Mesenchymal stem cell (in vitro differentiated cells and primary cell): ENCODE measurements at regions not wholly inside any gene's neighbourhood (a gene's known extent, or its start where the extent isn't known, plus 50 kb on each side); places are given as distances from the start of the nearest gene placed in this dataset.
A peak's percentile ranks its signal among the peaks of the same experiment; 100 is the strongest.

Experiments used
- DNase-seq: peaks from one replicate; pipeline ENCODE4 v3.0.0-alpha.2; 2013
- H2AFZ ChIP-seq: one replicate; pipeline ENCODE4 v1.6.1; 2013; ENCODE audit warnings: low read depth, mild to moderate bottlenecking, control low read depth, inconsistent platforms, low read length, moderate library complexity
- H2AK5ac ChIP-seq: 2 replicates; pipeline ENCODE4 v1.6.1; 2013; ENCODE audit warnings: low read length, moderate library complexity, mild to moderate bottlenecking, inconsistent platforms; ENCODE audit not compliant: severe bottlenecking
- H2BK120ac ChIP-seq: one replicate; pipeline ENCODE4 v1.6.1; 2013; ENCODE audit warnings: low read depth, mild to moderate bottlenecking, inconsistent platforms, low read length, moderate library complexity
- H2BK12ac ChIP-seq, 2 experiments: one replicate each; pipeline ENCODE4 v1.6.1; 2013; ENCODE audit warnings: inconsistent platforms in 2 of 2, low read length in 2 of 2, mild to moderate bottlenecking in 2 of 2, moderate library complexity in 2 of 2, control low read depth in 1 of 2
- H2BK15ac ChIP-seq: one replicate; pipeline ENCODE4 v1.6.1; 2013; ENCODE audit warnings: mild to moderate bottlenecking, low read depth, inconsistent platforms; ENCODE audit not compliant: poor library complexity, severe bottlenecking
- H2BK5ac ChIP-seq: 2 replicates; pipeline ENCODE4 v1.6.1; 2013; ENCODE audit warnings: low read depth, mild to moderate bottlenecking, low read length, control low read depth, inconsistent platforms; ENCODE audit not compliant: poor library complexity, severe bottlenecking
- H3K14ac ChIP-seq, 2 experiments: one replicate each; pipeline ENCODE4 v1.6.1; 2013; ENCODE audit warnings: inconsistent platforms in 2 of 2, low read length in 2 of 2, control low read depth in 1 of 2, mild to moderate bottlenecking in 1 of 2, moderate library complexity in 1 of 2
- H3K18ac ChIP-seq, 2 experiments: one replicate each; pipeline ENCODE4 v1.6.1; 2013; ENCODE audit warnings: inconsistent platforms in 2 of 2, low read length in 2 of 2, control low read depth in 1 of 2, low read depth in 1 of 2, mild to moderate bottlenecking in 1 of 2
- H3K23ac ChIP-seq, 2 experiments: one replicate each; pipeline ENCODE4 v1.6.1; 2013; ENCODE audit warnings: inconsistent platforms in 2 of 2, low read length in 2 of 2, mild to moderate bottlenecking in 2 of 2, moderate library complexity in 2 of 2, control low read depth in 1 of 2
- H3K27ac ChIP-seq: 2 replicates; pipeline ENCODE4 v1.5.1; 2013; ENCODE audit warnings: mild to moderate bottlenecking, moderate library complexity, low read length, control low read depth, inconsistent platforms; ENCODE audit not compliant: poor library complexity, severe bottlenecking
- H3K27me3 ChIP-seq, 2 experiments: 2 replicates each; pipeline versions ENCODE4 v1.6.1 to v1.7.0; 2013; ENCODE audit warnings: low read length in 2 of 2, mild to moderate bottlenecking in 2 of 2, moderate library complexity in 2 of 2, control low read depth in 1 of 2, inconsistent platforms in 1 of 2; ENCODE audit not compliant: control insufficient read depth in 1 of 2, insufficient read depth in 1 of 2
- H3K36me3 ChIP-seq, 2 experiments: 2 replicates each; pipeline versions ENCODE4 v1.6.1 to v1.7.0; 2013; ENCODE audit warnings: low read length in 2 of 2, control low read depth in 1 of 2, inconsistent platforms in 1 of 2, low read depth in 1 of 2, mild to moderate bottlenecking in 1 of 2; ENCODE audit not compliant: insufficient read depth in 2 of 2, control insufficient read depth in 1 of 2
- H3K4ac ChIP-seq, 2 experiments: one replicate each; pipeline ENCODE4 v1.6.1; 2013; ENCODE audit warnings: inconsistent platforms in 2 of 2, low read length in 2 of 2, mild to moderate bottlenecking in 2 of 2, moderate library complexity in 2 of 2, control low read depth in 1 of 2, low read depth in 1 of 2
- H3K4me1 ChIP-seq: 2 replicates; pipeline ENCODE4 v1.6.1; 2013; ENCODE audit warnings: low read depth, low read length, control low read depth; ENCODE audit not compliant: control insufficient read depth, insufficient read depth
- H3K4me2 ChIP-seq: 2 replicates; pipeline ENCODE4 v1.6.1; 2013; ENCODE audit warnings: low read length, mild to moderate bottlenecking, inconsistent platforms; ENCODE audit not compliant: poor library complexity, severe bottlenecking
- H3K4me3 ChIP-seq, 2 experiments: 2 replicates each; pipeline versions ENCODE4 v1.5.1 to v1.7.0; 2013; ENCODE audit warnings: low read length in 2 of 2, mild to moderate bottlenecking in 2 of 2, control low read depth in 1 of 2, low read depth in 1 of 2; ENCODE audit not compliant: insufficient read depth in 1 of 2
- H3K79me1 ChIP-seq: replicated peaks from 2 replicates; pipeline ENCODE4 v1.6.1; 2013; ENCODE audit warnings: mild to moderate bottlenecking, control low read depth, low read length, inconsistent platforms; ENCODE audit not compliant: poor library complexity, severe bottlenecking
- H3K9ac ChIP-seq: 2 replicates; pipeline ENCODE4 v1.7.0; 2013; ENCODE audit warnings: mild to moderate bottlenecking, low read length, moderate library complexity
- H3K9me3 ChIP-seq: 2 replicates; pipeline ENCODE4 v1.7.0; 2013; ENCODE audit warnings: mild to moderate bottlenecking, low read length; ENCODE audit not compliant: control insufficient read depth
- H4K8ac ChIP-seq: one replicate; pipeline ENCODE4 v1.6.1; 2013; ENCODE audit warnings: inconsistent platforms, mild to moderate bottlenecking, low read length, moderate library complexity
- H4K91ac ChIP-seq: one replicate; pipeline ENCODE4 v1.6.1; 2013; ENCODE audit warnings: mild to moderate bottlenecking, low read length, inconsistent platforms
- WGBS: methylation state at CpG from one replicate; pipeline ENCODE4 v1.1.7; 2013; ENCODE audit warnings: mixed read lengths; 5-methylcytosine and 5-hydroxymethylcytosine counted together

GRCh38 chrX:63475200-63475599, 124.1 kb upstream of the SPIN4 start:
- no peak overlapping the region for H2AK5ac ChIP-seq
- H3K9me3 ChIP-seq = peaks cover 66% of the 10 kb centered on the region
- H4K91ac ChIP-seq = no peak overlapping the region
- no peak overlapping the region for H3K18ac ChIP-seq
- no peak for DNase-seq
- peaks cover 0 to 6% of the 10 kb centered on the region in 2 experiments for H3K36me3 ChIP-seq
- H3K4me2 ChIP-seq = no peak overlapping the region
- H3K4me3 ChIP-seq = peak overlapping the region in 1 of 2 experiments; percentile 14
- H2BK12ac ChIP-seq = no peak overlapping the region
- no peak overlapping the region for H3K14ac ChIP-seq
- WGBS = 91% methylated on average over 1 of the region's 1 CpG
- H2BK15ac ChIP-seq = no peak overlapping the region
- no peak overlapping the region for H2AFZ ChIP-seq
- no peak overlapping the region for H3K27ac ChIP-seq
- H3K9ac ChIP-seq = no peak overlapping the region
- no peaks in the 10 kb centered on the region for H3K27me3 ChIP-seq
- H3K4ac ChIP-seq = no peak overlapping the region
- no peak overlapping the region for H3K23ac ChIP-seq
- no peaks in the 10 kb centered on the region for H3K4me1 ChIP-seq
- no peak overlapping the region for H4K8ac ChIP-seq
- H2BK120ac ChIP-seq = no peak overlapping the region
- H2BK5ac ChIP-seq = no peak overlapping the region
- H3K79me1 ChIP-seq = peaks cover 10% of the 10 kb centered on the region

DNA sequence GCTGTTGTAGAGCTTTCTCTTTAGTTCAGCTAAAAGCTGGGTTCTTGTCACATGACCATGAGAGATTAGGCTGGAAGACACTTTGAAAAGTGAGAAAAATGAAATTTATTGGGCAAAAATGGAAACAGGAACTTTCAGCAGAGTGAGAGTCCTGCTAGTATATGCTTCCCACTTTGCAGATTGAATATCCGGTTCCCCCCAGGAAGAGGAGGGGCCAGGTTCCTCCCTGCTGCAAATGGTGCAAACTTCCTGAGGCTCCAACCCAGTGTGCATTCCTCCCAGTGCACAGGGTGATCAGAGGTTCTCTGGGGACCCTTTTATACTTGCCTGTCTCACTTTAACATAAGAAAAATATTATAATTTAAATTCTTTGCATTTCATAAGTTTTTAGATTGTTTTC, 119.9 kb upstream of the SPIN4 start:
- no peak overlapping the region for H3K27ac ChIP-seq
- H3K18ac ChIP-seq = no peak overlapping the region
- H3K4me3 ChIP-seq = no peak overlapping the region
- H2BK120ac ChIP-seq = no peak overlapping the region
- H2BK15ac ChIP-seq = no peak overlapping the region
- H3K36me3 ChIP-seq = no peaks in the 10 kb centered on the region
- no peak overlapping the region for H4K91ac ChIP-seq
- no peak for DNase-seq
- H2AK5ac ChIP-seq = no peak overlapping the region
- no peak overlapping the region for H2BK5ac ChIP-seq
- no peak overlapping the region for H4K8ac ChIP-seq
- WGBS = 100% methylated on average over 1 of the region's 1 CpG
- H3K27me3 ChIP-seq = no peaks in the 10 kb centered on the region
- H3K4me2 ChIP-seq = no peak overlapping the region
- H3K14ac ChIP-seq = no peak overlapping the region
- peaks cover 83% of the 10 kb centered on the region for H3K9me3 ChIP-seq
- H2AFZ ChIP-seq = no peak overlapping the region
- no peak overlapping the region for H3K4ac ChIP-seq
- H3K4me1 ChIP-seq = no peaks in the 10 kb centered on the region
- peaks cover 9% of the 10 kb centered on the region for H3K79me1 ChIP-seq
- no peak overlapping the region for H2BK12ac ChIP-seq
- no peak overlapping the region for H3K9ac ChIP-seq
- no peak overlapping the region for H3K23ac ChIP-seq

DNA sequence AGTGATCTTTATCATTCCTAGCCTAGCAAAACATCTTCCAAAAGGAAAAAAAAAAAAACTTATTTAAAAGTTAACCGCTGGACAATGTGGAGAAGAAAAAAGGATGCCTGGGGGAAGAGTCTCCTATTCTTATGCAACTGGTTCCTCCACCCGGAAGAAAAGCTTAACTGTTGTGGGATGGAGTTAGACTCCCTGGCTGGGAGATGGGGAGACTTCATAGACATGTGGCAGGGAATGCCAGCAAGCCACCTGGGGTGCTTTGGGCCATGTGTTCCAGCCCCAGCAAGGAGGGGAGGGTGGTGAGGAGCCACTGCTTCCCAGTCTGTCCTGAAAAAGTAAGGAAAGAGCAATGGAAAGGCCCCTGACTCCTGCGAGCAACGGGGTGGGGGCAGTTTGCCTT, 119.4 kb upstream of the SPIN4 start:
- Histone ChIP-seq H4K91ac (no peak overlapping the region), H3K79me1 (peaks cover 9% of the 10 kb centered on the region), H3K4me3 (no peak overlapping the region), H3K27me3 (no peaks in the 10 kb centered on the region), H3K27ac (no peak overlapping the region), H2BK120ac (no peak overlapping the region), H3K4me1 (no peaks in the 10 kb centered on the region), H3K14ac (no peak overlapping the region), H2AFZ (no peak overlapping the region), H2BK15ac (no peak overlapping the region), H3K4me2 (no peak overlapping the region), H3K9ac (no peak overlapping the region), H2AK5ac (no peak overlapping the region), H2BK5ac (no peak overlapping the region), H4K8ac (no peak overlapping the region), H3K4ac (no peak overlapping the region), H3K36me3 (no peaks in the 10 kb centered on the region), H3K9me3 (peaks cover 83% of the 10 kb centered on the region), H2BK12ac (no peak overlapping the region), H3K18ac (no peak overlapping the region), H3K23ac (no peak overlapping the region)
- 95% methylated on average over 4 of the region's 4 CpGs for WGBS
- DNase-seq = no peak

- WGBS = 74% methylated on average over 3 of the region's 4 CpGs
- H2AFZ ChIP-seq = no peak overlapping the region
- H2BK15ac ChIP-seq = no peak overlapping the region
- peaks cover 5% of the 10 kb centered on the region for H3K79me1 ChIP-seq
- no peak overlapping the region for H3K4ac ChIP-seq
- peaks cover 54% of the 10 kb centered on the region for H3K9me3 ChIP-seq
- no peak overlapping the region for H2BK5ac ChIP-seq
- no peak overlapping the region for H4K91ac ChIP-seq
- H3K4me3 ChIP-seq = no peak overlapping the region
- H3K27ac ChIP-seq = no peak overlapping the region
- H4K8ac ChIP-seq = no peak overlapping the region
- H3K27me3 ChIP-seq = no peaks in the 10 kb centered on the region
- H3K9ac ChIP-seq = no peak overlapping the region
- DNase-seq = no peak
- no peak overlapping the region for H2AK5ac ChIP-seq
- no peak overlapping the region for H3K18ac ChIP-seq
- H3K36me3 ChIP-seq = no peaks in the 10 kb centered on the region
- no peaks in the 10 kb centered on the region for H3K4me1 ChIP-seq
- no peak overlapping the region for H3K23ac ChIP-seq
- no peak overlapping the region for H2BK120ac ChIP-seq
- H2BK12ac ChIP-seq = no peak overlapping the region
- H3K14ac ChIP-seq = no peak overlapping the region
- no peak overlapping the region for H3K4me2 ChIP-seq
Observed at GRCh38 chrX:63466690-63467089, 115.6 kb upstream of the SPIN4 start.
